Gastrocnemius medialis (tissue), 4 donors: ENCODE measurements at regions not wholly inside any gene's neighbourhood (a gene's known extent, or its start where the extent isn't known, plus 50 kb on each side); places are given as distances from the start of the nearest gene placed in this dataset.
"Not testable (repeated sequence)": the region's sequence is repeated elsewhere in the genome, so short reads cannot be mapped to it uniquely, and the experiment has no call there.

Experiments
- ATAC-seq, 2 donors: fragments of 150-250 bp; one replicate each; pipeline ENCODE4 v1.9.1; 2016
- DNase-seq, 2 donors: peaks; one replicate each; pipeline ENCODE4 v3.0.0-alpha.2; 2019
- H3K27ac ChIP-seq, 4 donors: fragments of 200-600 bp; sonication (generic); 1 replicate in 1 of 4; 2 replicates in 3 of 4; pipeline ENCODE4 v1.5.1; 2016 to 2018; ENCODE audit warnings: mild to moderate bottlenecking in 2 of 4, moderate library complexity in 1 of 4
- H3K27me3 ChIP-seq, 3 donors: fragments of 200-600 bp; sonication (generic) in 2 of 3; 1 replicate in 1 of 3; 2 replicates in 2 of 3; pipeline versions ENCODE4 v1.5.1 to v1.6.0; 2016 to 2019; ENCODE audit warnings: mild to moderate bottlenecking in 1 of 3, moderate library complexity in 1 of 3
- H3K36me3 ChIP-seq, 2 donors: fragments of 200-600 bp; sonication (generic) in 1 of 2; one replicate each; pipeline ENCODE4 v1.5.1; 2017 to 2018
- H3K4me1 ChIP-seq, 2 donors: fragments of 200-600 bp; sonication (generic) in 1 of 2; one replicate each; pipeline ENCODE4 v1.5.1; 2016 to 2017; ENCODE audit warnings: mild to moderate bottlenecking in 2 of 2
- H3K4me3 ChIP-seq, 4 donors: fragments of 200-600 bp; sonication (generic) in 3 of 4; 1 replicate in 1 of 4; 2 replicates in 3 of 4; pipeline ENCODE4 v1.5.1; 2016 to 2019; ENCODE audit warnings: mild to moderate bottlenecking in 2 of 4
- H3K9me3 ChIP-seq, 3 donors: fragments of 200-600 bp; sonication (generic) in 2 of 3; 1 replicate in 1 of 3; 2 replicates in 2 of 3; pipeline ENCODE4 v1.5.1; 2016 to 2019
- CTCF ChIP-seq, 5 experiments: fragments of 450-650 bp in 3 of 5; fragments of 200-600 bp in 2 of 5; sonication (generic) in 2 of 5; IDR thresholded peaks in 4 of 5; conservative IDR thresholded peaks in 1 of 5; 1 replicate in 4 of 5; 2 replicates in 1 of 5; pipeline ENCODE4 v1.5.1; 2016 to 2019; ENCODE audit warnings: antibody characterized with exemption in 5 of 5, mild to moderate bottlenecking in 3 of 5, moderate library complexity in 3 of 5
- POLR2A ChIP-seq, 2 donors: fragments of 450-650 bp; IDR thresholded peaks; one replicate each; pipeline ENCODE4 v1.6.1; 2017; ENCODE audit warnings: antibody characterized with exemption in 2 of 2, mild to moderate bottlenecking in 2 of 2, moderate library complexity in 2 of 2
- in situ Hi-C, 4 donors: fragments of 200-750 bp; cut with MboI; loops; one replicate each; pipeline versions ENCODE4 v1.15.0 to v1.8.0; 2017; ENCODE audit warnings: low sequenced_read_pairs in 4 of 4
- intact Hi-C: fragments of 100-400 bp; cut with DNase I; formaldehyde crosslinking; loops from one replicate; pipeline ENCODE4 v1.15.1; 2023; ENCODE audit warnings: low total_unique reads

GRCh38 chr6:4258733-4259132 is 123.4 kb upstream of the ECI2 start:
- Histone ChIP-seq H3K4me1 (peaks cover 0 to 5% of the 10 kb centered on the region in 2 donors), H3K4me3 (no peak overlapping the region), H3K27ac (no peak overlapping the region), H3K36me3 (no peaks in the 10 kb centered on the region), H3K9me3 (no peaks in the 10 kb centered on the region), H3K27me3 (no peaks in the 10 kb centered on the region)
- TF ChIP-seq CTCF (IDR thresholded peaks at IDR 0.05 in 4 of 5, conservative IDR thresholded peaks at IDR 0.05 in 1 of 5) (no peak), POLR2A (IDR thresholded peaks at IDR 0.05) (no peak)
- intact Hi-C loops (no loop called here), in situ Hi-C loops (no loop called here)
- ATAC-seq (no peak), DNase-seq (no peak)

GRCh38 chr6:4256969-4257368 is 121.6 kb upstream of the ECI2 start:
- DNase-seq: no peak
- H3K9me3 ChIP-seq: no peaks in the 10 kb centered on the region
- no peak overlapping the region for H3K27ac ChIP-seq
- H3K27me3 ChIP-seq: no peaks in the 10 kb centered on the region
- ATAC-seq: no peak
- no peaks in the 10 kb centered on the region for H3K36me3 ChIP-seq
- in situ Hi-C loops: no loop called here
- H3K4me1 ChIP-seq: peaks cover 4 to 13% of the 10 kb centered on the region in 2 donors
- TF ChIP-seq POLR2A (IDR thresholded peaks at IDR 0.05): no peak
- no peak for TF ChIP-seq CTCF (IDR thresholded peaks at IDR 0.05 in 4 of 5, conservative IDR thresholded peaks at IDR 0.05 in 1 of 5)
- intact Hi-C loops: no loop called here
- no peak overlapping the region for H3K4me3 ChIP-seq

GRCh38 chr6:4253604-4254231 is 118.3 kb upstream of the ECI2 start:
- H3K4me1 ChIP-seq: peaks cover 4 to 13% of the 10 kb centered on the region in 2 donors
- intact Hi-C loops: no loop called here
- H3K27me3 ChIP-seq: no peaks in the 10 kb centered on the region
- TF ChIP-seq CTCF (IDR thresholded peaks at IDR 0.05 in 4 of 5, conservative IDR thresholded peaks at IDR 0.05 in 1 of 5): peak in 3 of 5 experiments; percentile 10 to 25 (median 24)
- TF ChIP-seq POLR2A (IDR thresholded peaks at IDR 0.05): no peak
- peak overlapping the region in 1 of 4 donors; percentile 23 for H3K27ac ChIP-seq
- in situ Hi-C loops: no loop called here
- no peak overlapping the region for H3K4me3 ChIP-seq
- H3K36me3 ChIP-seq: no peaks in the 10 kb centered on the region
- no peaks in the 10 kb centered on the region for H3K9me3 ChIP-seq
- peak in 1 of 2 donors; percentile 21 for DNase-seq
- ATAC-seq: peak; percentile 45 to 56

- not testable (repeated sequence) for ATAC-seq, DNase-seq
These were observed 117.1 kb upstream of the ECI2 start for GRCh38 chr6:4252445-4252844.

GRCh38 chr6:4250645-4251044 is 115.3 kb upstream of the ECI2 start:
- DNase-seq (no peak), ATAC-seq (no peak)
- no peaks in the 10 kb centered on the region for H3K27me3 ChIP-seq
- no peaks in the 10 kb centered on the region for H3K36me3 ChIP-seq
- H3K4me3 ChIP-seq: no peak overlapping the region
- in situ Hi-C loops (no loop called here), intact Hi-C loops (no loop called here)
- no peak overlapping the region for H3K27ac ChIP-seq
- TF ChIP-seq CTCF (IDR thresholded peaks at IDR 0.05 in 4 of 5, conservative IDR thresholded peaks at IDR 0.05 in 1 of 5): no peak
- H3K9me3 ChIP-seq: no peaks in the 10 kb centered on the region
- peaks cover 4 to 13% of the 10 kb centered on the region in 2 donors for H3K4me1 ChIP-seq

More at GRCh38 chr6:4252445-4252844, 117.1 kb upstream of the ECI2 start:
- in situ Hi-C loops, H3K9me3 ChIP-seq, H3K4me3 ChIP-seq, H3K36me3 ChIP-seq, H3K27me3 ChIP-seq, H3K27ac ChIP-seq, intact Hi-C loops: not testable (repeated sequence)
- H3K4me1 ChIP-seq: peaks cover 4 to 13% of the 10 kb centered on the region in 2 donors

GRCh38 chr6:4243832-4244231 is 108.5 kb upstream of the ECI2 start:
- ATAC-seq, H3K4me3 ChIP-seq, in situ Hi-C loops, H3K9me3 ChIP-seq, H3K27ac ChIP-seq, H3K27me3 ChIP-seq, H3K4me1 ChIP-seq, DNase-seq, intact Hi-C loops, H3K36me3 ChIP-seq: not testable (repeated sequence)
